GM20000 (cell line): ENCODE measurements at regions not wholly inside any gene's neighbourhood (a gene's known extent, or its start where the extent isn't known, plus 50 kb on each side); places are given as distances from the start of the nearest gene placed in this dataset.

Source experiments
- DNase-seq: peaks from one replicate; pipeline ENCODE4 v3.0.0; 2012; ENCODE audit warnings: low spot score
- CTCF ChIP-seq: IDR thresholded peaks from 2 replicates; pipeline ENCODE4 v1.5.1; 2012; ENCODE audit warnings: mild to moderate bottlenecking, control low read depth; ENCODE audit errors: extremely low read depth, missing control alignments

DNA sequence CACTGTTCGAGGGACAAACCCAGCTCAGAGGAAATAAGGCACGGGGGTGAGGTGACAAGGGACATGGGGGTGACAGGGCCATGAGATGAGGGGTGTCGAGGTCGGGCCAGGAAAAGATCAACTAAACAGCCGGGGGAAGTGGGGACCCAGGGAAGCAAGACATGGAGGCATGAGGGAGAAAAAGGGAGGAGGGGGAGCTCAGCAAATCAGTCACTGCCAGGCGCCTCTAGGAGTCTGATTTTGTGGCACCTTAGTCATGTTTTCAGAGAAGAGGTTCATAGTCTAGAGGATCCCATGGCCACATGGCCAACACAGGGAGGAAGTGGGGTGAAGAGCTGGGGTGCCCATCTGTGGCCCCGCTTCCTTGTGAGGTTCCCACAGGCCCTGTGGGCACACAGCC, 814.5 kb downstream of the KCNJ18 start:
- TF ChIP-seq CTCF, result no peak
- no peak for DNase-seq

DNA sequence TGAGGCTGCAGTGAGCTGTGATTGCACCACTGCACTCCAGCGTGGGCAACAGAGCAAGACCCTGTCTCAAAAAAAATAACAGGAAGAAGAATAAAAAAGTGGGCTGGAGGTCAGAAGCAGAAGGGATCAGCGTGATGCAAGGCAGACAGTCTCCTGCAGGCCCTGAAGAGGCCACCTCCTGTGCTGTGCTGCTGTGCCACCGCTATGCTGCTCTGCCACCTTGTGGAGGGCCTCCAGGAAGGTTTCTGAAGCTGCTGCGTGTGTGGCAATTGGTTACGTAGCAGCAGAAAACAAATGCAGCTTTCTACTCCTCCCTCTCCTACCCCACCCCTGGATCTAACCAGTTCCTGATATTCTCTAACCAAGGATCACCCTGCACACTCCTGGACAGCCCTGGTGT, 815.5 kb downstream of the KCNJ18 start:
- TF ChIP-seq CTCF, result no peak
- DNase-seq, result no peak

- DNase-seq, result no peak
- TF ChIP-seq CTCF, result no peak
Observed at GRCh38 chr17:22510504-22510903, 818.2 kb downstream of the KCNJ18 start.

DNA sequence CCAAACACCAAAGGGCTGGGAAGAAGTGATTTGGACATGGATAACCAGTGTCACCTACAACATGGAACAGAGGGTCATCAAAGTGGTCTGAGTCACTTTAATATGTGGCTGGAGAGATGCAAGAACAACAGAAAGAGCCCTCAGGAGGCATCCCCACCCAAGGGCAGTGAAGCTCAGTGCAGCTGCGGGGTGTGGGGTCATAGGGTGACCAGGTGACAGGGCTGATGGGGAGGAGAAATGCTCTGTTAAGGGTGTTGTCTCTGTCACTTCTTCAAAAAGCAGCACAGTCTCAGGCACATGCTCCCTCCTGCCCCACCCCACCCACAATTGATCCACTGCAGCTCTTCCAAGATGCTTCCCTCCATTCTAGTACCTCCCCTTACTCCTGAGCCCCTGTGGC, 819.1 kb downstream of the KCNJ18 start:
- TF ChIP-seq CTCF, result no peak
- no peak for DNase-seq

- DNase-seq, result no peak
- TF ChIP-seq CTCF, result no peak
Observed at GRCh38 chr17:22512057-22512456, 819.7 kb downstream of the KCNJ18 start.

GRCh38 chr17:22512506-22512905, 820.2 kb downstream of the KCNJ18 start:
- no peak for DNase-seq
- no peak for TF ChIP-seq CTCF

DNA sequence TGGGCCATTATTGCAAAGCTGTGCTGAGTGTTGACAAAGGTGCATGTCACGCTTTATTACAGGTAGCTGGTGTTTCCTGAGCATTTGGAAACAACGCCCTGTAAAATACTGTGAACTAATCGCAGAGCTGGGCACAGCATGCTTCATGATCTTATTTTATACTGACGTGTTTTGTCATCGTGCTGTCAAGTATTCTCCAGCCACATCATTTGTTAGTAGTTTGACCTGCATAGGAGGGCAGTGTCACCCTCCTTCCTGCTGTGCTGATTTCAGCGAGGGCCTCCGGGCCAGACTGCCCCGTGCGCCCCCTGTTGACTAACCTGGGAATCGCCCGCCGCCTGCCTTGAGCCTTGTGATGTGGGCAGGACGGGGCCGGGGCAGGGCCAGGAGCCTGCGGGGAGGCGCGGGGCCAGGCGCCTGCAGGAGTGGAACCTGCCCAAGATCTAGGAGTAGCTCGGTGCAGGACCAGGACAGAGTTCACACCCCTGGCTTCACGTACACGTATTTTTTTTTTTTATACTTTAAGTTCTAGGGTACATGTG, 820.7 kb downstream of the KCNJ18 start:
- TF ChIP-seq CTCF, result no peak
- no peak for DNase-seq
